ENCODE measurements at regions not wholly inside any gene's neighbourhood (a gene's known extent, or its start where the extent isn't known, plus 50 kb on each side); places are given as distances from the start of the nearest gene placed in this dataset.

DNA sequence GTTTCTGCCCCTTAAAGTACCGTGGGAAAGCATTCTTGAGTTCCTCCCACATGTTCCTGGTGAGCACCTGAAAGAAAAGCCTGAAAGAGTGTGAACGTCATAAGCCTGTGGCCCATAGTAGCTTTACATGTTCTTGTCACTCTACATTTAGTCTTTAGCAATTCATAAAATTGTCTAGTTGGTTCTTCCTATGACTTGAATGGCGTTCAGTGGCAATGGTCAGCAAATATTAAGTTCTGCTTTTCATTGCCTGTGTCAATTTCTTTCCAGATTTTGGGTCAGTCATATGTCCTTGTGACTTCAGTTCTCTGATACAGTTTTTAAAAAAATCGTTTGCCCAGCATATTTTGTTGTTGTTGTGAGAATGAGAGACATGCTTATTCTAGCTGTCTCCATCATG, 650.0 kb upstream of the BOD1L1 start:
- no peak overlapping the region for H4K12ac ChIP-seq (ENCODE audit: low read depth, low read length)
- no peak overlapping the region for H2AFZ ChIP-seq (ENCODE audit: insufficient read depth, low read length, poor library complexity)
- no peaks in the 10 kb centered on the region for H3K4me1 ChIP-seq (ENCODE audit: control insufficient read depth in 1 of 2, insufficient read depth in 2 of 2, low read length in 2 of 2)
- no peak overlapping the region for H3K4me2 ChIP-seq (ENCODE audit: low read length)
- no peak overlapping the region for H3K23ac ChIP-seq (ENCODE audit: low read length)
- H2BK120ac ChIP-seq (ENCODE audit: insufficient read depth, low read length, poor library complexity), result no peak overlapping the region
- no peak overlapping the region for H4K91ac ChIP-seq (ENCODE audit: low read depth, low read length)
- no peak overlapping the region for H2BK5ac ChIP-seq (ENCODE audit: low read depth, low read length, poor library complexity)
- DNase-seq, result no peak
- no peak overlapping the region for H2AK5ac ChIP-seq (ENCODE audit: low read length)
- no peak overlapping the region for H3K4me3 ChIP-seq (ENCODE audit: low read depth, low read length)
- no peak overlapping the region for H3K9ac ChIP-seq (ENCODE audit: low read length)
- H3K9me3 ChIP-seq (ENCODE audit: insufficient read depth, low read depth, low read length), result no peaks in the 10 kb centered on the region
- no peaks in the 10 kb centered on the region for H3K27me3 ChIP-seq (ENCODE audit: insufficient read depth, low read length)
- no CpG with 5 or more reads among the region's 4 CpGs for WGBS (ENCODE audit: extremely low coverage, insufficient coverage, insufficient read length)
- H2BK12ac ChIP-seq (ENCODE audit: low read length), result no peak overlapping the region
- no peaks in the 10 kb centered on the region for H3K79me1 ChIP-seq (ENCODE audit: low read length)
- H4K8ac ChIP-seq (ENCODE audit: low read depth, low read length), result no peak overlapping the region
- no peak overlapping the region for H3K14ac ChIP-seq (ENCODE audit: low read length)
- H3K36me3 ChIP-seq (ENCODE audit: control insufficient read depth in 1 of 2, insufficient read depth in 2 of 2, low read length in 2 of 2), result no peaks in the 10 kb centered on the region
- H3K79me2 ChIP-seq (ENCODE audit: control insufficient read depth, insufficient read depth, low read length, poor library complexity), result no peaks in the 10 kb centered on the region
- no peak overlapping the region for H3K18ac ChIP-seq (ENCODE audit: low read length)
- H3K27ac ChIP-seq (ENCODE audit: low read depth, low read length), result no peak overlapping the region
- no peak overlapping the region for H3K4ac ChIP-seq (ENCODE audit: low read depth, low read length)

DNA sequence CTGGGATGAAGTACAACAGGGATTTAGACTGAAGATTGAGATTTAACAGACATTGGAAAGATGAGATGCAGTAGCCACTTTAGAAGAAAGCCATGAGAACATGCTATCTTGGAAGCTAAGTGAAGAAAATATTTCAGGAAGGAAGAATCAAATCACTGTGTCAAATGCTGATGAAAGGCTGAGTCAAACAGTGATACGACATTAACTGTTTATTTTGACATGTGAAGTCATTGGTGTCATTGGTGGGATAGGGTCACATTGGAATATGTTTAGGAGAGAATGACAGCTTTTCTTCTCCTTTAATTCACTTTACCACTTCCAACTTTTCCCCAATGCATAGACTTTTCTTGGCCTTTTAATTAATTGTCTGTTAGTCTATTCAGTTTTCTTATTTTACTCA, 653.0 kb upstream of the BOD1L1 start:
- H4K91ac ChIP-seq (ENCODE audit: low read depth, low read length), result no peak overlapping the region
- no peak overlapping the region for H2AFZ ChIP-seq (ENCODE audit: insufficient read depth, low read length, poor library complexity)
- DNase-seq, result no peak
- no peak overlapping the region for H3K14ac ChIP-seq (ENCODE audit: low read length)
- H3K9ac ChIP-seq (ENCODE audit: low read length), result no peak overlapping the region
- H2BK12ac ChIP-seq (ENCODE audit: low read length), result no peak overlapping the region
- H2BK120ac ChIP-seq (ENCODE audit: insufficient read depth, low read length, poor library complexity), result no peak overlapping the region
- no peak overlapping the region for H3K4me2 ChIP-seq (ENCODE audit: low read length)
- H4K12ac ChIP-seq (ENCODE audit: low read depth, low read length), result no peak overlapping the region
- no peaks in the 10 kb centered on the region for H3K27me3 ChIP-seq (ENCODE audit: insufficient read depth, low read length)
- no peak overlapping the region for H2BK5ac ChIP-seq (ENCODE audit: low read depth, low read length, poor library complexity)
- no peak overlapping the region for H3K27ac ChIP-seq (ENCODE audit: low read depth, low read length)
- no peak overlapping the region for H2AK5ac ChIP-seq (ENCODE audit: low read length)
- H3K79me2 ChIP-seq (ENCODE audit: control insufficient read depth, insufficient read depth, low read length, poor library complexity), result no peaks in the 10 kb centered on the region
- WGBS (ENCODE audit: extremely low coverage, insufficient coverage, insufficient read length), result no CpG with 5 or more reads among the region's 1 CpG
- H3K36me3 ChIP-seq (ENCODE audit: control insufficient read depth in 1 of 2, insufficient read depth in 2 of 2, low read length in 2 of 2), result no peaks in the 10 kb centered on the region
- no peak overlapping the region for H3K18ac ChIP-seq (ENCODE audit: low read length)
- H3K23ac ChIP-seq (ENCODE audit: low read length), result no peak overlapping the region
- H4K8ac ChIP-seq (ENCODE audit: low read depth, low read length), result no peak overlapping the region
- no peaks in the 10 kb centered on the region for H3K9me3 ChIP-seq (ENCODE audit: insufficient read depth, low read depth, low read length)
- H3K79me1 ChIP-seq (ENCODE audit: low read length), result no peaks in the 10 kb centered on the region
- no peak overlapping the region for H3K4ac ChIP-seq (ENCODE audit: low read depth, low read length)
- no peaks in the 10 kb centered on the region for H3K4me1 ChIP-seq (ENCODE audit: control insufficient read depth in 1 of 2, insufficient read depth in 2 of 2, low read length in 2 of 2)
- no peak overlapping the region for H3K4me3 ChIP-seq (ENCODE audit: low read depth, low read length)

DNA sequence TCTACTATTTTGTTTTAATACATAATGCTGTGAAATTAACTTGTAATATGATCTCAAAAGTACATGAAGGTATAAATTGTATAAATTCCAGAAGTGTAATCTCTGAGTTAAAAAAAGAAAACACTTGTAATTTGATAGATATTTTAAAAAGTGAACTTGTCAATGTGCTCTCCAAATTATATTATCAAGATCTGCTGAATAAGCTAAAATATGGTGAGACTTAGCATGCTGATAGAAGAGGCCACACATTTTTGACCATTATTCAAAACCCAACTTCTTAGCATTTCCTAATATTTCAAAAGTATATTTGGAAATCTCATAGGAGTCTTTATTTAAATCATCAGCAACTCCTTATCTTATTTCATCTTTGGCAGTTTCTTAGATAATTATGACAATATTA, 657.1 kb upstream of the BOD1L1 start:
- Histone ChIP-seq H3K27ac (ENCODE audit: low read depth, low read length) (no peak overlapping the region), H2BK12ac (ENCODE audit: low read length) (no peak overlapping the region), H3K18ac (ENCODE audit: low read length) (no peak overlapping the region), H3K79me2 (ENCODE audit: control insufficient read depth, insufficient read depth, low read length, poor library complexity) (no peaks in the 10 kb centered on the region), H3K27me3 (ENCODE audit: insufficient read depth, low read length) (no peaks in the 10 kb centered on the region), H3K4me1 (ENCODE audit: control insufficient read depth in 1 of 2, insufficient read depth in 2 of 2, low read length in 2 of 2) (no peaks in the 10 kb centered on the region), H2BK5ac (ENCODE audit: low read depth, low read length, poor library complexity) (no peak overlapping the region), H2BK120ac (ENCODE audit: insufficient read depth, low read length, poor library complexity) (no peak overlapping the region), H3K9ac (ENCODE audit: low read length) (no peak overlapping the region), H2AFZ (ENCODE audit: insufficient read depth, low read length, poor library complexity) (no peak overlapping the region), H3K4ac (ENCODE audit: low read depth, low read length) (no peak overlapping the region), H2AK5ac (ENCODE audit: low read length) (no peak overlapping the region), H4K12ac (ENCODE audit: low read depth, low read length) (no peak overlapping the region), H3K36me3 (ENCODE audit: control insufficient read depth in 1 of 2, insufficient read depth in 2 of 2, low read length in 2 of 2) (no peaks in the 10 kb centered on the region), H3K4me3 (ENCODE audit: low read depth, low read length) (no peak overlapping the region), H4K91ac (ENCODE audit: low read depth, low read length) (no peak overlapping the region), H3K9me3 (ENCODE audit: insufficient read depth, low read depth, low read length) (no peaks in the 10 kb centered on the region), H3K4me2 (ENCODE audit: low read length) (no peak overlapping the region), H3K23ac (ENCODE audit: low read length) (no peak overlapping the region), H3K79me1 (ENCODE audit: low read length) (no peaks in the 10 kb centered on the region), H4K8ac (ENCODE audit: low read depth, low read length) (no peak overlapping the region), H3K14ac (ENCODE audit: low read length) (no peak overlapping the region)
- DNase-seq, result no peak

DNA sequence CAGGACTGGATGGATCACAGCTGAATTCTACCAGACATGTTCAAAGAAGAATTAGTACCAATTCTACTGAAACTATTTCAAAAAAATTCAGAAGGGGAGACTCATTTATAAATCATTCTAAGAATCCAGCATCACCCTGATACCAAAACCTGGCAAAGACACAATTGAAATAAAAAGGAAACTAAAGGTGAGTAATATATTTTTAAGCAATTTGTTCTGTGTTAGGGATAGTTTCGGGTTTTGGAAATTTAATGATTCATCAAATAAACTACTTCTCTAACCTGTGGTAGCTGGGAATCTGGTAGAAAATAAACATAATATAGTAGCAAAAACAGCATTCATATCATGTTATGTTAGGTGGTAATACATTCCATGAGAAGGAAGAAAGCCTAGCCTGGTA, 662.2 kb upstream of the BOD1L1 start:
- no peaks in the 10 kb centered on the region for H3K79me2 ChIP-seq (ENCODE audit: control insufficient read depth, insufficient read depth, low read length, poor library complexity)
- no peaks in the 10 kb centered on the region for H3K4me1 ChIP-seq (ENCODE audit: control insufficient read depth in 1 of 2, insufficient read depth in 2 of 2, low read length in 2 of 2)
- H3K4me2 ChIP-seq (ENCODE audit: low read length), result no peak overlapping the region
- H2AK5ac ChIP-seq (ENCODE audit: low read length), result no peak overlapping the region
- H3K9ac ChIP-seq (ENCODE audit: low read length), result no peak overlapping the region
- H3K23ac ChIP-seq (ENCODE audit: low read length), result no peak overlapping the region
- no peak for DNase-seq
- no peak overlapping the region for H2BK5ac ChIP-seq (ENCODE audit: low read depth, low read length, poor library complexity)
- H4K8ac ChIP-seq (ENCODE audit: low read depth, low read length), result no peak overlapping the region
- no peak overlapping the region for H3K18ac ChIP-seq (ENCODE audit: low read length)
- H3K4me3 ChIP-seq (ENCODE audit: low read depth, low read length), result no peak overlapping the region
- no peak overlapping the region for H2BK12ac ChIP-seq (ENCODE audit: low read length)
- no peak overlapping the region for H2BK120ac ChIP-seq (ENCODE audit: insufficient read depth, low read length, poor library complexity)
- H2AFZ ChIP-seq (ENCODE audit: insufficient read depth, low read length, poor library complexity), result no peak overlapping the region
- H3K79me1 ChIP-seq (ENCODE audit: low read length), result no peaks in the 10 kb centered on the region
- no peak overlapping the region for H4K91ac ChIP-seq (ENCODE audit: low read depth, low read length)
- H3K27me3 ChIP-seq (ENCODE audit: insufficient read depth, low read length), result no peaks in the 10 kb centered on the region
- H3K9me3 ChIP-seq (ENCODE audit: insufficient read depth, low read depth, low read length), result no peaks in the 10 kb centered on the region
- H3K27ac ChIP-seq (ENCODE audit: low read depth, low read length), result no peak overlapping the region
- H3K36me3 ChIP-seq (ENCODE audit: control insufficient read depth in 1 of 2, insufficient read depth in 2 of 2, low read length in 2 of 2), result no peaks in the 10 kb centered on the region
- no peak overlapping the region for H4K12ac ChIP-seq (ENCODE audit: low read depth, low read length)
- H3K4ac ChIP-seq (ENCODE audit: low read depth, low read length), result no peak overlapping the region
- no CpG with 5 or more reads among the region's 1 CpG for WGBS (ENCODE audit: extremely low coverage, insufficient coverage, insufficient read length)
- H3K14ac ChIP-seq (ENCODE audit: low read length), result no peak overlapping the region

DNA sequence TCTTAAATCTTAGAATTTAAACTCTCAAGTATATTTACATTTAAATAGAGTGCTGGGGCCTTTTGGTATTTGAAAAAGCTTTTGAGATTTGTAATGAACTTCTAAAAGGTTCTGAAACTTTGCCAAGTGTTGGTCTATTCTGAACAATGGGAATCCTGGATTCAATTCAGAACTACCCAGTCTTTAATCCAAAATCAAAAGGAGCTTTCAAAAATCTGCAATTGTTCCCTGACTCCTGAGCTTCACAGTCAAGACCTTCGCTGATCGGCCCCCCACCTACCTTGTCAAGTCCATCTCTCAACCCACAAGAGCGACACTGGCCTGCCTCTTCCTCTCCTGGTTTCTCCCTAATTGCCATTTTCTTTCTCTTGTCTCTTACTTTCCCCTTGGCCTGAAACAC, 666.1 kb upstream of the BOD1L1 start:
- no peak overlapping the region for H4K12ac ChIP-seq (ENCODE audit: low read depth, low read length)
- no peaks in the 10 kb centered on the region for H3K79me2 ChIP-seq (ENCODE audit: control insufficient read depth, insufficient read depth, low read length, poor library complexity)
- no CpG with 5 or more reads among the region's 3 CpGs for WGBS (ENCODE audit: extremely low coverage, insufficient coverage, insufficient read length)
- H4K91ac ChIP-seq (ENCODE audit: low read depth, low read length), result no peak overlapping the region
- H3K9ac ChIP-seq (ENCODE audit: low read length), result no peak overlapping the region
- no peak overlapping the region for H3K23ac ChIP-seq (ENCODE audit: low read length)
- no peak overlapping the region for H2AK5ac ChIP-seq (ENCODE audit: low read length)
- no peak overlapping the region for H2AFZ ChIP-seq (ENCODE audit: insufficient read depth, low read length, poor library complexity)
- no peak overlapping the region for H3K18ac ChIP-seq (ENCODE audit: low read length)
- H2BK12ac ChIP-seq (ENCODE audit: low read length), result no peak overlapping the region
- no peak overlapping the region for H3K14ac ChIP-seq (ENCODE audit: low read length)
- no peaks in the 10 kb centered on the region for H3K27me3 ChIP-seq (ENCODE audit: insufficient read depth, low read length)
- H3K4me3 ChIP-seq (ENCODE audit: low read depth, low read length), result no peak overlapping the region
- H3K27ac ChIP-seq (ENCODE audit: low read depth, low read length), result no peak overlapping the region
- H2BK120ac ChIP-seq (ENCODE audit: insufficient read depth, low read length, poor library complexity), result no peak overlapping the region
- H3K4me2 ChIP-seq (ENCODE audit: low read length), result no peak overlapping the region
- no peak for DNase-seq
- no peak overlapping the region for H2BK5ac ChIP-seq (ENCODE audit: low read depth, low read length, poor library complexity)
- H3K36me3 ChIP-seq (ENCODE audit: control insufficient read depth in 1 of 2, insufficient read depth in 2 of 2, low read length in 2 of 2), result no peaks in the 10 kb centered on the region
- no peaks in the 10 kb centered on the region for H3K9me3 ChIP-seq (ENCODE audit: insufficient read depth, low read depth, low read length)
- no peak overlapping the region for H4K8ac ChIP-seq (ENCODE audit: low read depth, low read length)
- no peaks in the 10 kb centered on the region for H3K4me1 ChIP-seq (ENCODE audit: control insufficient read depth in 1 of 2, insufficient read depth in 2 of 2, low read length in 2 of 2)
- H3K79me1 ChIP-seq (ENCODE audit: low read length), result no peaks in the 10 kb centered on the region
- H3K4ac ChIP-seq (ENCODE audit: low read depth, low read length), result no peak overlapping the region

All from trophoblast cell (in vitro differentiated cells and primary cell).